GM19395 (cell line): ENCODE measurements at regions not wholly inside any gene's neighbourhood (a gene's known extent, or its start where the extent isn't known, plus 50 kb on each side); places are given as distances from the start of the nearest gene placed in this dataset.
"Not testable (repeated sequence)": the region's sequence is repeated elsewhere in the genome, so short reads cannot be mapped to it uniquely, and the experiment has no call there.

ENCODE experiments used
- ATAC-seq: cut with Tn5 transposase; IDR thresholded peaks from one replicate; pipeline ENCODE4 v1.9.1; 2021; ENCODE audit warnings: mild to moderate bottlenecking, moderate library complexity; ENCODE audit not compliant: unreplicated experiment

DNA sequence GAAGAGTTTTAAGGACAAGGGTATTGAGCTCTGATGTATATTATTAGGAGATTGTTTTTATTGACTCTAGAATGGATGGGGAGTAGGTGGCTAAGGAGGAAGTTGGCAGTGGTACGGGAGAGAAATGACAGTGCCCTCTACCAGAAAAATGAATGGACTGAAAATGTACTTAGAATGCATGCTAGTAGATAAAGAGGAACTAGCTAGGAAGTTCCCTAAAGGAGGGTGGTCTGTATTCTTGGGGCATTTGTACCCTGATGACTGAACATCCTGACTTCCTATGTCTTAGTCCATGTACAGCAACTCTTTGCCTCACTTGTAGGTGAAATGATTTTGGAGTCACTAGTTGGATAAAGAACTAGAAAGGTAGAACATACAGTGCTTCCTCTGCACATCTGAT lies 581.5 kb upstream of the RBFOX1 start:
- no peak for ATAC-seq

DNA sequence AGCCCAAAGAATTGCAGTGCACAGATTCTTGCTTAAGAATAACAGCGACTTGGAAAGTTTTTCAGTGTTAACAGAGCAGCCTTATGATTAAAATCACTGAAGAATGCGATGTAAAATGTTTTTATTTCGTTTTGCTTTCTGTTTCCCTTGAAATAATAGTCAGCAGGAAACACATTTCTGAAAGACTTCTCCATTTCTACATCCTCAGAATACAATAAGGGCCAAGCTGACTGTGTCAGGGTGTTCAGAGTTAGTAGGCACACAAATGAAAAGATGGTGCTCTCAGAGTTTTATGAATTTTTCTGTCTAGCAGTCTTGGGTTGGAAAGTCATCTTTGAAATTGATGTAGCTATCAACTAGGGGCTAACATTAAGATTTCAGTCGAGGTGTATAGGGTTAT lies 582.9 kb upstream of the RBFOX1 start:
- ATAC-seq = no peak

DNA sequence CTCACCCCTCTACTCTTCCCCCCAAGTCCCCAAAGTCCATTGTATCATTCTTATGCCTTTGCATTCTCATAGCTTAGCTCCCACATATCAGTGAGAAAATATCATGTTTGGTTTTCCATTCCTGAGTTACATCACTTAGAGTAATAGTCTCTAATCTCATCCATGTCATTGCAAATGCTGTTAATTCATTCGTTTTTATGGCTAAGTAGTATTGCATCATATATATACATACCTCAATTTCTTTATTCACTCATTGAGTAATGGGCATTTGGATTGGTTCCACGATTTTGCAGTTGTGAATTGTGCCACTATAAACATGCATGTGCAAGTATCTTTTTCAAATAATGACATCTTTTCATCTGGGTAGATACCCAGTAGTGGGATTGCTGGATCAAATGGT lies 596.3 kb upstream of the RBFOX1 start:
- not testable (repeated sequence) for ATAC-seq

DNA sequence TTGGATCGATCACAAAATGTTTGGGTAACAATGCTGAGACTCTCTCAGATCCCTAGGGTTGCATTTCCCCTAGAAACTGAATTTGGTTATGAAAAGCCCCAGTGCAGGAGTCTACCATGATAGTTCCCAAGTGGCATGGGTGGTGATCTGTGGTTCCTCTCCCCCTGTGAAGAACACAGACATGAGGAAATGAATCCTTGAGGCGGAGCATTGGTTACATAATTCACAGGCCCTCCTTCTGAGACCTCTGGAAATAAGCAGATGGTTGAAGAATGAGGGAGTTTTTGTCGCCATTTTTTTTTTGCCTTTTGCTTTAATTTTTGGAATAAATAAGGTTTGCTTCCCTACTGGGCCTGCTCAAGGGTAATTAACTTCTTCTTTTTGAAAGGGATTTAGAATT lies 597.0 kb upstream of the RBFOX1 start:
- ATAC-seq = no peak

DNA sequence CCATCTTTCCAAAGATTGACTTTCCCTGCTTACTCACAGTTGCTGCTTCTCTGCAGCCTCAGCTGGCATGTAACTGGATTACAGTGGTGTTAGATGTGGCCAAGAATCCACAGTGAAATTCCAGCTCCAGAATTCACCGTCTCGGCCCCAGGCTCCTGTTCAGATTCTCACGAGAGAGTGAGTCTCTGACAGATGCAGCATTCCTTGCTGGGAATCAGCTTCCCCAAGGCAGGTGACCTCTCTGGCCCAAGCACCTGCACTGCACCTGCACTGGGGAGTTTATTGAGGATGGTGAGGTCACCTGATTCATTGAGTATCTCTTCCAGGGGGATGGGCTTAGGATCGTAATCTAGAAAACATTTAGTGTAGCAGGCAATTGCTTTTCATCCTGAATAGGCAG lies 600.5 kb upstream of the RBFOX1 start:
- ATAC-seq = no peak

DNA sequence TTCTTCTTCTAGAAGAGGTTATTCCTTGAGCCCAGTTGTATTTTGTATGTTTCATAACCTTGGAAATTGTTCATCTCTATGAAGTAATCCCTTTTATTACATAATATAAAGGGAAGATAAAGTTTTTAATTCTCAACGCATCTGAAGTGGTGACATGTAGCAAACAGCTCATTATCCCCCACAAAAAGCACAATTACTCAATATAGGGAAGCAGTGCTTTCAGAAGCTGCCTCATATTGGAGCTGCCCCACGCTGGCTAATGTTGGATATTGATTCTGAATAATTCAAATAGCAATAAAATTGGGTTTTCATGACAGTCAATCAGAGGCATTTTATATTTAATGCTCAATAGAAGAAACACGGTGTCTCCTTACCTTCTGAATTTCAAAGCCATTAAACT lies 604.3 kb upstream of the RBFOX1 start:
- ATAC-seq = no peak

DNA sequence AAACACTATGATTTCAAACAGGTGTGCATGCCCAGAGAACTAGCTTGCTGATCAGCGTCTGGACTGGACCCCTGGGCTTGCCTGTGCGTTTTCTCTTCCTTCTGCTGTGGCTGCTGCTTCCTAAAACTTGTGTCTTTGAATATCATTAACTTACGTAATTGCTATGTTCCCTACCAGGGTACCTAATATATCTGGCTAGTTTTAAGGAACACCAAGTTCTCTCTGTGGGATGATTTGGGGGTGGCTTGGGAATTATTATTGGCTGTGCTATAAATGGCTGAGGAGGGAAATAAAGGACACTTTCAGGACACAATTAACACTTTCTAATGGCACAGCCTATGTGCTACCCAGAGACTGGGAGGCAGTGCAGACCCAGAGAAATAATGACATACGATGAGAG lies 606.0 kb upstream of the RBFOX1 start:
- no peak for ATAC-seq

DNA sequence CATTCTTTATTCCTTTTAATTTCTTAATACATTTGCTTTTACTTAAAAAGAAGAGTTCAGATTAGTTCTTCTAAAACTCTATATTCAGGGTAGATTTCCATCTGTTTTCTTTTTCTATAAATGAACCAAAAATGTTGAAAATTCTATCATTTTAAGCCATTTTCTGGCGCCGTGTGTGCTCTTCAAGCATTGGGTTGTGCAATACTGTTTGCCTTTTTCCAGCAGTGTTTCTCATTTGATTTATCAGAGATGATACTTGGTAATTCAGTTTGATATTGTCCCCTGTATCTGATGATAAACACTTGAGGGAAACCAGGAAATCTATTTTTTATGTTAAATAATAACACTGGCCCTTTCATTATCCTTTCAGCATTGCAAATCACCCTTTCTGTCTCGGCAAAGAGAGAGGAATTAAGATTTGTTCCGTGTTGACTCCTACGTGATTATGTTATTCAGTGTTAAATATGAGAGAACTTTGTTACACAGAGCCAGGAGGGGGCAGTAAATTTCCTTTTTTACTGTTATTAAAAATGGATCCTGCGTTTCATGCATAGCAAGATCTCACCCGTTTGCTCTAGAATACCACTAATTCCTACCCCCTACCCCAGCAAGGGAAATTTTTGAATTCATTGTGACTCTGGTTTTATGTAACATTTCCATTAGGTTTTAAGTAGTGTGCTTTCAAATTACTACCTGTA lies 606.9 kb upstream of the RBFOX1 start:
- no peak for ATAC-seq

DNA sequence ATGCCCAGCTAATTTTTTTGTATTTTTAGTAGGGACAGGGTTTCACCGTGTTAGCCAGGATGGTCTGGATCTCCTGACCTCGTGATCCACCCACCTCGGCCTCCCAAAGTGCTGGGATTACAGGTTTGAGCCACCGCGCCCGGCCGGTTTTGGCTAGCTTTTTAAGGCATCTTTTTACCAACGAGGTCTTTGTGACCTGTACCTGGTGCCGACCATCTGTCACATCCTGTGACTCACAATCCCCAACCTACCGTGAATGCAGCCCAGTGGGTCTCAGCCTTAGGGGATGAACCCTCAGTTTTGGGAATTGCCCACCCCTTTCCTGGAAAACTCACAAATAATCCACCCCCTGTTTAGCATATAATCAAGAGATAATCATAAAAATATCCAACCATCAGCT lies 607.4 kb upstream of the RBFOX1 start:
- not testable (repeated sequence) for ATAC-seq

DNA sequence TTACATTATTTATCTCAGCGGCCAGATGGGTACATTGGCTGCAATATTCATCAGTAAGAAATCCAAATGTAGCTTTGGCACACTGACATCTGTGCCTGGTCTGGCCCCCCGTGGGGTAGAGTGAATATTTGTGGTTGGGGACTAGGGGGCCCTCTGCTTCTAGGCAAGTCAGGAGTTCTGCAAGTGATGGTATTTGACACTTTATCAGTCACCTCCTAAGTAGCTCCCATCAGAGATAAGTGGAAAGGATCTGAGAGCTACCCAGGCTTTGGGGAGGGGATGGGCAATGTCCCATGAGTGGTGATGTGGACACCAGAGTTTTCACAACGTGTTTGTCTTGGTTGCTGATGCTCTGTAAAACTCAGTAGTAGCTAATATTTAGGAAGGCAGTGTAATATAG lies 609.9 kb upstream of the RBFOX1 start:
- ATAC-seq = no peak

DNA sequence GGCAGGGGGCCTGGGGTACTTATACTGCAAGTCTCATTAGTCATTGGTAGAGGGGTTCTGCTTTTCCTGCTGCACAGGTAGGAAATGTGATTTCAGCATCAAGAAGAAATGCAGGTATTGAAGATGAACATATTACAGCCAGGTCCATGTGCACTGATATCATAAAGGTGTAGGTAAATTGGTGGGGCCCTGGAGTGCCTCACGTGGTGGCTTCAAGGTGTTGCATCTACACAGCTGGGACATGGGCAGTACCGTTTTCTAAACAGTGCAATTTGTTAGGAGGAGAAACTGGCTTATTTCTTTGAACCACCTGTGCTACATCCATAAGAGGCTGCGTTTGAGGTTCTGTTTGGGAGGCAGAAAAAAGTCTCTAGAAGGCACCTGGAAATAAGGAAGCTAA lies 618.1 kb upstream of the RBFOX1 start:
- no peak for ATAC-seq

DNA sequence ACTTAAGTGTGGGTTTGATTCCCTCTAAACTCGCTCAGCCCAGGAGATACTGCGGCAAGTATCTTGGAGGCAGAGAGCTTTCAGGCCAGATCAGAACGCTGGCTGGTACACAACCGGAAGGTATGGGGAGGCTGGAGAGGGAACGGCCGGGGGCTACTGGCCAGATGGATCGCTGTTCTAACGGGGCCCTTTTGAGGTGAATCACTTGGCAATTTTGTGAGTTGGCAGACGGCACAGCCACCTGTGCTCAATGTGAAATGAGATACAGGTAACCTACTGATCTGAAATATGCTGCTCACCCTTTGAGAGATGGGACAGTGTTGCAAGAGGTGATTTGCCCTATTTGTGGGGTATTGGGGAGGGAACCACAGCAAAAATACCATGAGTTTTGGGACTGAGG lies 622.9 kb upstream of the RBFOX1 start:
- ATAC-seq = no peak

DNA sequence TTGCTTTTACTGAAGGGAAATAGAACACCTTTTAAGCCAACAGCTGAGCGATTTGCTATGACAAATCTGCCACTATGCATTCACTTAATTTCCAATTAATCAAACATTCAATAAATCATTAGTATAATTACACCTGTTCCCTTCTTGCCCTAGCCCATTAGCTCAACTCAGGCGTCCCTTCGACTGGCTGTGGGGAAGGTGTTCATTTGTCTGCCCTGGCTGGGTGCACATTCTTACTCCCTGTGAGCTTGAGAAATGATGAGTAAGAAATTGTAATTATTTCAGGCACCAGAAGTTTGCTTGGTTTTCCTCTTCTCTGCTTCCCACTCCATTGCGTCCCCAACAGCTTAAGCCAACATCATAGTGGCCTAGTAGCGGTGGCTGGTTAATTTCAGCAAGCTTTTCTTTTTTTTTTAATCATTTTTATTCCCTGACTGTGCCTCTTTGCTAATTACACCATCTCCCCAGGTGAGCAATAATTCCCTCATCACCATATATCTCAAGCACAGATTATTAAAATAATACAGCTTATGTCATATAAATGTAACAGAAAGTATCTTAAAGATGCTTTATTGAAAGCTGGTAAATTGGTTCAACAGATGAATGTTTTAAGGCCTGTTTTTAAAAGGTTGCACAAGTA lies 623.9 kb upstream of the RBFOX1 start:
- no peak for ATAC-seq

DNA sequence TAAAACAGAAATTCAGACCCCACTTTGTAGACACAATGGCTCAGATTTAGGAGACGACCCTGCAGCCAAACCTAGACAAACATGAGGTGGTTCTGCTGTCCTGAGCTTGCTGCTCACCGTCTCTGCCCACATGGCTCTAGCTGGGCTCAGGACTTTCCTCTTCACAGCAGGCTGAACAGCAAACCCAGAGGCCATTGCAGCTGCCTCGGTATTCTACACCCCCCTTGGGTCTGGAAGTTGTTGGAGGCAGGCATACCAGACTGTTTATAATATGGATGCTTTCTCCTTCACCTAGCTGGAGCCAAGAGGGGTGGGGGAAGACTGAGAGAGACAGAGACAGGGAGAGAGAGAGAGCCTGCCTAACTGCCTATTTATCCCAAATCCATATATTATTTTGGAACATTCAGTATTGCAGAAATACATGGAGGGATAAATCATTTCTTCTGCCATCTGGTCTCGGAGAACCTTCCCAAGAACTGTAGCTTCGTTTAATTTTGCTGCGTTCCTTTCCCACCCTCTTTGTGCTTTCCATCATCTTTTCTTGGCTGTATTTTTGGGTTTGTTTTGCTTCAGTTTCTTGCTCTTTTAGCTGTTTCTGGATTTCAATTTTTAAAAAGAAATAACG lies 628.2 kb upstream of the RBFOX1 start:
- no peak for ATAC-seq

DNA sequence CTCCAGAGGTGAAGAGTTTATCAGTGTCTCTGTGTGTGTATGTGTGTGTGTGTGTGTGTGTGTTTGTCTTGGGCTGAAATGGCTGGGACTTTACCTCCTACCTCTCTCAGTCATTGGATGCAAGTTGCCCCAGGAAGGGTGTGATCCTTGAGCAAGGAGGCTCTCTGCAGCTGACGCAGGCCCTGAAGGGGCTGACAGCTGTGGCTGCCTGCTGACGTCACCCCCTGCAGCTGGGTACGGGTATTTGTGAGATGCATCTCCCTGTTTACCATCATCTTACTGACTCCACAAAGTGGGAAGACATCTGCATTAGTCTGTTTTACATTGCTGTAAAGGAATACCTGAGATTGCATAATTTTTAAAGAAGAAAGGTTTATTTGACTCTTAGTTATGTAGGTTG lies 631.5 kb upstream of the RBFOX1 start:
- no peak for ATAC-seq

DNA sequence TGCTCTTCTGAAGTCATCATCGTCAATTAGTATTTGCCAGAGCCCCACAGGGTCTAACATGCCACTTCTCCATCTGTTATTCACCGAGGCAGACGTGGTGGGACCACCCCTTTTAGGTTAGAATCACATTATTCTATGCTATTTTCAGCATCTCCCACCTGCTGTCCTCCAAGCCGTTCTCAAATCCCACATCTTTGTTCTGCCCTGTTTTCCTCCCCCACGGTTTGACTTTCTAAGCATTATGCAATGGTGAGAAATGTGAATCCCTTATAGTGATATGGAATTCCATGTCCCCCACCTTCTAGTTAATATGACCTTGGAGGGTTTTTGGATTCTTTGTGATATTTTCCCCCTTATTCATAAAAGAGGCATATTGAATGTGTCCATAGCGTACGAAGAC lies 634.1 kb upstream of the RBFOX1 start:
- no peak for ATAC-seq

DNA sequence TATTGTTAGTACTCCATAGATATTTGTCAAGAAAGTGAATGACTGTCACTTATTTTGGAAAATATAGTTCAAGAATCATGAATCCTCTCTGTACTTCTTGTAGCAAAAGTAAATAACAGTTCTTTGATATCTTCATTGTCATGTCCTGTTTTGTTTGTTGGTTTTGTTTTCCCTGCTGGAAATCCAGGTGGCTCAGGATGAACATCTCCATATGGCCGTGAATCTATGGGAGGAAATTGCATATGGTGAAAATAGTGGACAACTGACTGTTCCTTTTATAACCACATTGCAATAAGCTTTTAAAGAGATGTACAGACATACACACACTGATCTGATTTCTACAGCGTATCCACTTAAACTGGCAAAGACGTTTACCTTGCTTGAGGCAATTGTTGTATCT lies 637.0 kb upstream of the RBFOX1 start:
- ATAC-seq = no peak

DNA sequence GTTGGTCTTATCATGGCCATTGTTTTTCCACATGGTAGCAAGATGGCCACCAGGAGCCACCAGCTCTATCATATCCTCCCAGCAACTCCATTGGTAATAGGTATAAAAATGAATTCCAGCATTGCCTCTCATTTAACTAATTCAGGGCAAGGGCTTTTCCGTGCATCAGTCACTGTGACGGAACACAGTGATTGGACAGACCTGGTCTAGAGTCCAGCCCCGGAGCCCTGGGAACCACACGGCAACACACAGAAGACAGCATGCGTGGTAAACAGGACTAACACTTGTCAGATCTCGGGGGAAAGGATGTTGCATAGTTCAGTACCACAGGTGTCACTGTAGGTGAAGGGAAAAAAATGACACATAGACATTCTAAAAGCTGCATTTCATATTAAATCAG lies 638.0 kb upstream of the RBFOX1 start:
- ATAC-seq = no peak

DNA sequence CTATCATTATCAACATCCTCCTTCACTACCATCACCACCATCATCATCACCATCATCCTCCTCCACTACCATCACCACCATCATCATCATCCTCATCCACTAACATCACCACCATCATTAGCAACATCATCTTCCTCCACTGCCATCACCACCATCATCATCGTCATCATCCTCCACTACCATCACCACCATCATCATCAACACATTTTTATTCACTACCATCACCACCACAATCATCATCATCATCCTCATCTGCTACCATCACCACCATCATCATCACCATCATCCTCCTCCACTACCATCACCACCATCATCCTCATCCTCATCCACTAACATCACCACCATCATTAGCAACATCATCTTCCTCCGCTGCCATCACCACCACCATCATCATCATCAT lies 639.2 kb upstream of the RBFOX1 start:
- not testable (repeated sequence) for ATAC-seq

DNA sequence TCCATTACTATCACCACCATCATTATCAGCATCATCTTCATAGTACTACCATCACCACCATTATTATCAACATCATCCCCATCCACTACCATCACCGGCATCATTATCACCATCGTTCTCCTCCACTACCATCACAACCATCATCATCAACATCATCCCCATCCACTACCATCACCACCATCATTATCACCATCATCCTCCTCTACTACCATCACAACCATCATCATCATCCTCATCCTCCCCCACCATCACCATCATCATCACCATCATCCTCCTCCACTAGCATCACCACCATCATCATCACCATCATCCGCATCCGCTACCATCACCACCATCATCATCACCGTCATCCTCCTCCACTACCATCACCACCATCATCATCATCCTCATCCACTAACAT lies 639.8 kb upstream of the RBFOX1 start:
- no peak for ATAC-seq

DNA sequence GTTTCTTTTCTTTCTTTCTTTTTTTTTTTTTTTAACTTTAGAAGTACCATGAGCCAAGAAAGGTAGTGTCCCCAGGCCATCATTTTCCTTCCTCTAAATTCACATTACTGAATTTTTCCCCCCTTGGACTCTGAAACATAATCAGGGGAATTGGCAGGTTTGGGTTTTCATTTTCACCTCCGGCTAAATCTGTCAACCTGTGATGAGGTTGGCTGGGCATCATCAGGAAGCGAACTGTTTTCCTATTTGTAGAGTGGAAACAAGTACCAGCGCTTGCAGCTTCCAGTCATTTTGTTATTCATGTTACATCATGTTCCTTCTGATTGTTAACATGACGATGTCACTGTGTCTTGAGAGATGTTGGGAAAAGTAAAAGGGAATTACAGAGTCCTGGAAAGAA lies 641.9 kb upstream of the RBFOX1 start:
- no peak for ATAC-seq

DNA sequence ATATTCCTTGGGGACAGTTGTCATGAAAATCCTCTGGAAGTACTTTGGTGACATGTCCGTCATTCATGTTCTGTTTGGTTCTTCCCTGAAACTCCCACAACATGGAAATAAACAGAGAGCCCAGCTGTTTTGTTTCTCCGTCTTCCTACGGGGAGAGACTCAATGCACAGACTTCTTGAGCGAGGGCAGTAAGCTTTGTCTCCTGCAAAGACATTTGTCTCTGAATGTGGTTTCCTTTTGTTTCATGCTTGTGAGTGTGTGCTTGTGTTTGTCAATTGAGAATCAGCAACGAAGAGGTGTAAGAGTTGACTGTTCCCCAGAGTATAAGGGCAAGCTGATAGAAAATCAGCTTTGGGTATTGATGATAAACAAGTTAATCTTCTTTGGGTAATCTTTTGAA lies 643.0 kb upstream of the RBFOX1 start:
- no peak for ATAC-seq

DNA sequence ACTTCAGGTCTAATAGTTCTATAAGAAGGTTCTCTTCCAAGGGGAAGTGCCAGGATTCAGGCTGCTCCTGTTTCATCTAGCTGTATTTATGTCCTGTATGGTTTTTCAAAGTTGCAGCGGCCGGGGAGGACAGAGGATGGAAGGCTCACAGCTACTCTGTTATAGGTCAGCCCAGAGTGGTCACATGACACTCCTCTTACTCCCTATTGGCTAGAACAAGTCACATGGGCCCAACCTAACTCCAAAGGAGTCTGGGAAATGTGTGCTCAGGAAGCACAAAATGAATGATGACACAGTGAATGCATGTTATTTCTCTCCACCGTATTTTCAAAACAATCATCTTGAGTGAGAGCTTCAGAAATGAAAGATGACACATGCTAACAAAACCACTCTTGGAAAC lies 645.1 kb upstream of the RBFOX1 start:
- no peak for ATAC-seq
